H9 (cell line): ENCODE measurements at regions not wholly inside any gene's neighbourhood (a gene's known extent, or its start where the extent isn't known, plus 50 kb on each side); places are given as distances from the start of the nearest gene placed in this dataset.

Source experiments
- DNase-seq: peaks from one replicate; pipeline ENCODE4 v3.0.0-alpha.2; 2017
- H2AFZ ChIP-seq: one replicate; pipeline ENCODE4 v1.6.1; 2013; ENCODE audit warnings: mild to moderate bottlenecking, low read length, control low read depth, moderate library complexity
- H2AK5ac ChIP-seq: 2 replicates; pipeline ENCODE4 v1.6.1; 2013; ENCODE audit warnings: low read length, control low read depth, mixed read lengths; ENCODE audit not compliant: insufficient read length
- H2BK120ac ChIP-seq: one replicate; pipeline ENCODE4 v1.6.1; 2013; ENCODE audit warnings: low read depth, mild to moderate bottlenecking, low read length, control low read depth, inconsistent platforms; ENCODE audit not compliant: poor library complexity, severe bottlenecking
- H2BK12ac ChIP-seq: 2 replicates; pipeline ENCODE4 v1.6.1; 2013; ENCODE audit warnings: low read length, control low read depth, mixed read lengths, low read depth; ENCODE audit not compliant: insufficient read length
- H2BK15ac ChIP-seq: 2 replicates; pipeline ENCODE4 v1.6.1; 2013; ENCODE audit warnings: low read depth, low read length, control low read depth
- H2BK20ac ChIP-seq: one replicate; pipeline ENCODE4 v1.6.1; 2013; ENCODE audit warnings: low read depth, mild to moderate bottlenecking, low read length, control low read depth, inconsistent platforms; ENCODE audit not compliant: poor library complexity, severe bottlenecking
- H2BK5ac ChIP-seq: 2 replicates; pipeline ENCODE4 v1.6.1; 2013; ENCODE audit warnings: low read length, control low read depth, mixed read lengths; ENCODE audit not compliant: insufficient read length
- H3K14ac ChIP-seq: 2 replicates; pipeline ENCODE4 v1.6.1; 2013; ENCODE audit warnings: low read length, control low read depth; ENCODE audit not compliant: insufficient read depth
- H3K18ac ChIP-seq: 2 replicates; pipeline ENCODE4 v1.6.1; 2013; ENCODE audit warnings: low read depth, mild to moderate bottlenecking, mixed read lengths, low read length, control low read depth; ENCODE audit not compliant: insufficient read length
- H3K23ac ChIP-seq: 2 replicates; pipeline ENCODE4 v1.6.1; 2013; ENCODE audit warnings: low read length, control low read depth, mixed read lengths, low read depth; ENCODE audit not compliant: insufficient read length
- H3K23me2 ChIP-seq: 2 replicates; pipeline ENCODE4 v1.6.1; 2013; ENCODE audit warnings: low read depth, mild to moderate bottlenecking, mixed read lengths, low read length, control low read depth; ENCODE audit not compliant: insufficient read length, poor library complexity, severe bottlenecking
- H3K27ac ChIP-seq: 2 replicates; pipeline ENCODE4 v1.5.1; 2013; ENCODE audit warnings: low read length, control low read depth, mixed read lengths, low read depth; ENCODE audit not compliant: insufficient read length
- H3K27me3 ChIP-seq: 2 replicates; pipeline ENCODE4 v1.6.1; 2013; ENCODE audit warnings: low read length, control low read depth, inconsistent platforms; ENCODE audit not compliant: insufficient read depth
- H3K4ac ChIP-seq: 2 replicates; pipeline ENCODE4 v1.6.1; 2013; ENCODE audit warnings: low read depth, mild to moderate bottlenecking, control low read depth, inconsistent platforms, low read length, moderate library complexity
- H3K4me1 ChIP-seq: 2 replicates; pipeline ENCODE4 v1.6.1; 2013; ENCODE audit warnings: low read length, control low read depth, inconsistent platforms; ENCODE audit not compliant: insufficient read depth
- H3K4me2 ChIP-seq: 2 replicates; pipeline ENCODE4 v1.6.1; 2013; ENCODE audit warnings: low read length, control low read depth, mixed read lengths; ENCODE audit not compliant: insufficient read length, insufficient read depth
- H3K56ac ChIP-seq: 2 replicates; pipeline ENCODE4 v1.6.1; 2013; ENCODE audit warnings: low read depth, mild to moderate bottlenecking, mixed read lengths, low read length, control low read depth; ENCODE audit not compliant: insufficient read length
- H3K79me1 ChIP-seq: 2 replicates; pipeline ENCODE4 v1.6.1; 2013; ENCODE audit warnings: low read depth, mild to moderate bottlenecking, moderate library complexity, low read length, control low read depth, inconsistent platforms; ENCODE audit not compliant: insufficient read depth, poor library complexity, severe bottlenecking
- H3K79me2 ChIP-seq: 2 replicates; pipeline ENCODE4 v1.6.1; 2013; ENCODE audit warnings: low read length, control low read depth, inconsistent platforms; ENCODE audit not compliant: insufficient read depth
- H3K9ac ChIP-seq: 2 replicates; pipeline ENCODE4 v1.6.1; 2013; ENCODE audit warnings: low read length, control low read depth, mixed read lengths; ENCODE audit not compliant: insufficient read length; ENCODE audit errors: extremely low read depth
- H3K9me3 ChIP-seq: one replicate; pipeline ENCODE4 v1.6.1; 2013; ENCODE audit warnings: low read depth, low read length, inconsistent platforms; ENCODE audit not compliant: control insufficient read depth
- H3T11ph ChIP-seq: one replicate; pipeline ENCODE4 v1.6.1; 2013; ENCODE audit warnings: mild to moderate bottlenecking, low read length, control low read depth, inconsistent platforms
- H4K20me1 ChIP-seq: one replicate; pipeline ENCODE4 v1.6.1; 2013; ENCODE audit not compliant: control insufficient read depth, insufficient read length, insufficient read depth
- H4K5ac ChIP-seq: 2 replicates; pipeline ENCODE4 v1.6.1; 2013; ENCODE audit warnings: low read depth, mild to moderate bottlenecking, mixed read lengths, low read length, control low read depth; ENCODE audit not compliant: insufficient read length
- H4K8ac ChIP-seq: replicated peaks from 2 replicates; pipeline ENCODE4 v1.6.1; 2013; ENCODE audit warnings: low read length, control low read depth, mixed read lengths, low read depth; ENCODE audit not compliant: insufficient read length
- H4K91ac ChIP-seq: 2 replicates; pipeline ENCODE4 v1.6.1; 2013; ENCODE audit warnings: low read depth, mild to moderate bottlenecking, moderate library complexity, mixed read lengths, low read length, control low read depth; ENCODE audit not compliant: insufficient read length
- H3K27ac Mint-ChIP-seq, 3 experiments: 2 replicates in 2 of 3; 3 replicates in 1 of 3; pipeline ENCODE4 v1.8.0; 2020 to 2021; ENCODE audit warnings: mixed read lengths in 3 of 3, mild to moderate bottlenecking in 1 of 3, moderate library complexity in 1 of 3
- H3K27me3 Mint-ChIP-seq: 2 replicates; pipeline ENCODE4 v1.8.0; 2021; ENCODE audit warnings: low read depth, mild to moderate bottlenecking, moderate library complexity, mixed read lengths
- H3K36me3 Mint-ChIP-seq, 3 experiments: 2 replicates in 2 of 3; 3 replicates in 1 of 3; pipeline ENCODE4 v1.8.0; 2020 to 2021; ENCODE audit warnings: low read depth in 3 of 3, mixed read lengths in 3 of 3; ENCODE audit not compliant: insufficient read depth in 1 of 3
- H3K4me1 Mint-ChIP-seq, 2 experiments: 2 replicates each; pipeline ENCODE4 v1.8.0; 2020; ENCODE audit warnings: mixed read lengths in 2 of 2
- H3K4me3 Mint-ChIP-seq, 2 experiments: 2 replicates in 1 of 2; 3 replicates in 1 of 2; pipeline ENCODE4 v1.8.0; 2020 to 2021; ENCODE audit warnings: mild to moderate bottlenecking in 2 of 2, mixed read lengths in 2 of 2, moderate library complexity in 1 of 2
- H3K9me3 Mint-ChIP-seq, 2 experiments: 2 replicates in 1 of 2; 3 replicates in 1 of 2; pipeline ENCODE4 v1.8.0; 2020; ENCODE audit warnings: mild to moderate bottlenecking in 2 of 2, mixed read lengths in 2 of 2, moderate library complexity in 1 of 2
- WGBS: extraction: QIAGEN DNeasy Blood & Tissue Kit; methylation state at CpG from one replicate; pipeline ENCODE4 v1.1.7; 2013; ENCODE audit warnings: missing lambda C conversion rate, low lambda C conversion rate, mixed read lengths; ENCODE audit not compliant: insufficient read length; ENCODE audit errors: extremely low coverage; 5-methylcytosine and 5-hydroxymethylcytosine counted together
- TF ChIP-seq, protein P1 (sequence below): fragments of 200-600 bp; sonication (generic); conservative IDR thresholded peaks from 3 replicates; pipeline ENCODE4 v1.8.0; 2021; ENCODE audit warnings: antibody characterized with exemption, mild to moderate bottlenecking

DNA sequence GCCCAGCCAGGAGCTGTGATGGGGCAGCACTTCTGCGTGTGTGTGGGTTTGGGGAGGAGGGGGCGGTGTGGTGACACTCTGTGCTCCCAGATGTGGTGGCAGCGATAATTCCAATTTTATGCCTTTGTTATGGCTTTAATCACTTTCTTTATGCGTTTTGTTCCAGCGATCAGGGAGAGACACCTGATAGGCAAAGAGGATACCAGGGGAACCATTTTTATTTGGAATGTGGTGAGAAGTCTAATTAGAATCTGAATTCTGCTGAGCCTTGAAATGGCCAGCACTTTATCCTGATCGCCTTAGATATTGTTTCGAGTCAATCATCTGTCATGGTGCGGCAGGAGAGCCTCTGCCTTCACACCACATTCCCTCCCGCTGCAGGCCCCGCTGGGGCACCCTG is 79.5 kb downstream of the HIF1AN start:
- no peak overlapping the region for H3K18ac ChIP-seq
- no peaks in the 10 kb centered on the region for H3K4me1 ChIP-seq
- no peaks in the 10 kb centered on the region for H3K23me2 ChIP-seq
- DNase-seq: no peak
- H4K5ac ChIP-seq: no peak overlapping the region
- Mint-ChIP-seq H3K27ac (0 out of 7 replicates have a peak overlapping the region, but pooled peaks of 1 of the 3 experiments have one; percentile 11), H3K4me3 (no peak overlapping the region), H3K36me3 (no peaks in the 10 kb centered on the region), H3K9me3 (no peaks in the 10 kb centered on the region), H3K4me1 (no peaks in the 10 kb centered on the region), H3K27me3 (peaks cover 82% of the 10 kb centered on the region)
- no peak overlapping the region for H2AK5ac ChIP-seq
- H4K91ac ChIP-seq: no peak overlapping the region
- H3K14ac ChIP-seq: no peak overlapping the region
- H2BK120ac ChIP-seq: no peak overlapping the region
- no peak overlapping the region for H3K56ac ChIP-seq
- no peak overlapping the region for H2AFZ ChIP-seq
- H3K9me3 ChIP-seq: no peaks in the 10 kb centered on the region
- TF ChIP-seq, protein P1, sequence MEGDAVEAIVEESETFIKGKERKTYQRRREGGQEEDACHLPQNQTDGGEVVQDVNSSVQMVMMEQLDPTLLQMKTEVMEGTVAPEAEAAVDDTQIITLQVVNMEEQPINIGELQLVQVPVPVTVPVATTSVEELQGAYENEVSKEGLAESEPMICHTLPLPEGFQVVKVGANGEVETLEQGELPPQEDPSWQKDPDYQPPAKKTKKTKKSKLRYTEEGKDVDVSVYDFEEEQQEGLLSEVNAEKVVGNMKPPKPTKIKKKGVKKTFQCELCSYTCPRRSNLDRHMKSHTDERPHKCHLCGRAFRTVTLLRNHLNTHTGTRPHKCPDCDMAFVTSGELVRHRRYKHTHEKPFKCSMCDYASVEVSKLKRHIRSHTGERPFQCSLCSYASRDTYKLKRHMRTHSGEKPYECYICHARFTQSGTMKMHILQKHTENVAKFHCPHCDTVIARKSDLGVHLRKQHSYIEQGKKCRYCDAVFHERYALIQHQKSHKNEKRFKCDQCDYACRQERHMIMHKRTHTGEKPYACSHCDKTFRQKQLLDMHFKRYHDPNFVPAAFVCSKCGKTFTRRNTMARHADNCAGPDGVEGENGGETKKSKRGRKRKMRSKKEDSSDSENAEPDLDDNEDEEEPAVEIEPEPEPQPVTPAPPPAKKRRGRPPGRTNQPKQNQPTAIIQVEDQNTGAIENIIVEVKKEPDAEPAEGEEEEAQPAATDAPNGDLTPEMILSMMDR: no peak
- H3K79me1 ChIP-seq: no peaks in the 10 kb centered on the region
- H3K23ac ChIP-seq: no peak overlapping the region
- no peak overlapping the region for H3K4ac ChIP-seq
- no peaks in the 10 kb centered on the region for H3K79me2 ChIP-seq
- no peaks in the 10 kb centered on the region for H3K27me3 ChIP-seq
- H3T11ph ChIP-seq: no peak overlapping the region
- no peak overlapping the region for H2BK5ac ChIP-seq
- no peaks in the 10 kb centered on the region for H4K20me1 ChIP-seq
- no CpG with 5 or more reads among the region's 10 CpGs for whole genome bisulfite sequencing
- no peak overlapping the region for H4K8ac ChIP-seq
- no peak overlapping the region for H3K27ac ChIP-seq
- H3K4me2 ChIP-seq: no peak overlapping the region
- no peak overlapping the region for H2BK15ac ChIP-seq
- no peak overlapping the region for H2BK12ac ChIP-seq
- H3K9ac ChIP-seq: no peak overlapping the region
- no peak overlapping the region for H2BK20ac ChIP-seq
